Progenitor cell of endocrine pancreas (in vitro differentiated cells): ENCODE measurements at regions not wholly inside any gene's neighbourhood (a gene's known extent, or its start where the extent isn't known, plus 50 kb on each side); places are given as distances from the start of the nearest gene placed in this dataset.
A peak's percentile ranks its signal among the peaks of the same experiment; 100 is the strongest.

ENCODE experiments used
- DNase-seq: peaks from one replicate; pipeline ENCODE4 v3.0.0; 2021; ENCODE audit warnings: low spot score; ENCODE audit not compliant: unreplicated experiment
- H3K27ac Mint-ChIP-seq: 2 replicates; pipeline ENCODE4 v1.8.0; 2021; ENCODE audit warnings: mild to moderate bottlenecking, moderate library complexity, mixed read lengths
- H3K27me3 Mint-ChIP-seq: 2 replicates; pipeline ENCODE4 v1.8.0; 2021; ENCODE audit warnings: mixed read lengths
- H3K36me3 Mint-ChIP-seq: 2 replicates; pipeline ENCODE4 v1.8.0; 2022; ENCODE audit warnings: mixed read lengths; ENCODE audit not compliant: insufficient read depth
- H3K4me1 Mint-ChIP-seq: 2 replicates; pipeline ENCODE4 v1.8.0; 2021; ENCODE audit warnings: low read depth, mixed read lengths
- H3K4me3 Mint-ChIP-seq: 2 replicates; pipeline ENCODE4 v1.8.0; 2021; ENCODE audit warnings: low read depth, mild to moderate bottlenecking, moderate library complexity, mixed read lengths
- H3K9me3 Mint-ChIP-seq: 2 replicates; pipeline ENCODE4 v1.8.0; 2021; ENCODE audit warnings: low read depth, mixed read lengths
- CTCF ChIP-seq: fragments of 200-600 bp; sonication (generic); IDR thresholded peaks from one replicate; pipeline ENCODE4 v1.5.0; 2021; ENCODE audit warnings: antibody characterized with exemption, mild to moderate bottlenecking; ENCODE audit not compliant: unreplicated experiment

GRCh38 chr2:31748041-31748440, 167.3 kb upstream of the SRD5A2 start:
- Mint-ChIP-seq H3K4me1 (no peaks in the 10 kb centered on the region), H3K9me3 (peaks cover 16% of the 10 kb centered on the region), H3K4me3 (no peak overlapping the region), H3K27me3 (no peaks in the 10 kb centered on the region), H3K36me3 (no peaks in the 10 kb centered on the region), H3K27ac (no peak overlapping the region)
- TF ChIP-seq CTCF, result no peak
- DNase-seq, result no peak

GRCh38 chr2:31739161-31739560, 158.4 kb upstream of the SRD5A2 start:
- peaks cover 2% of the 10 kb centered on the region for H3K27me3 Mint-ChIP-seq
- DNase-seq, result no peak
- no peaks in the 10 kb centered on the region for H3K4me1 Mint-ChIP-seq
- H3K9me3 Mint-ChIP-seq, result no peaks in the 10 kb centered on the region
- no peak for TF ChIP-seq CTCF
- no peak overlapping the region for H3K4me3 Mint-ChIP-seq
- H3K27ac Mint-ChIP-seq, result no peak overlapping the region
- no peaks in the 10 kb centered on the region for H3K36me3 Mint-ChIP-seq

GRCh38 chr2:31736695-31737454, 156.1 kb upstream of the SRD5A2 start:
- no peak for DNase-seq
- no peak for TF ChIP-seq CTCF
- H3K4me1 Mint-ChIP-seq, result no peaks in the 10 kb centered on the region
- H3K4me3 Mint-ChIP-seq, result no peak overlapping the region
- peaks cover 2% of the 10 kb centered on the region for H3K27me3 Mint-ChIP-seq
- H3K36me3 Mint-ChIP-seq, result no peaks in the 10 kb centered on the region
- no peak overlapping the region for H3K27ac Mint-ChIP-seq
- H3K9me3 Mint-ChIP-seq, result peaks cover 5% of the 10 kb centered on the region

- H3K9me3 Mint-ChIP-seq, result peaks cover 5% of the 10 kb centered on the region
- H3K36me3 Mint-ChIP-seq, result no peaks in the 10 kb centered on the region
- H3K27ac Mint-ChIP-seq, result no peak overlapping the region
- H3K4me3 Mint-ChIP-seq, result no peak overlapping the region
- no peak for TF ChIP-seq CTCF
- no peaks in the 10 kb centered on the region for H3K4me1 Mint-ChIP-seq
- peaks cover 2% of the 10 kb centered on the region for H3K27me3 Mint-ChIP-seq
- no peak for DNase-seq
Measured at GRCh38 chr2:31735716-31736115, 155.0 kb upstream of the SRD5A2 start.

GRCh38 chr2:31729442-31730092, 148.8 kb upstream of the SRD5A2 start:
- peak; percentile 49 for TF ChIP-seq CTCF
- Mint-ChIP-seq H3K9me3 (peaks cover 8% of the 10 kb centered on the region), H3K4me3 (no peak overlapping the region), H3K27me3 (no peaks in the 10 kb centered on the region), H3K4me1 (no peaks in the 10 kb centered on the region), H3K36me3 (no peaks in the 10 kb centered on the region), H3K27ac (no peak overlapping the region)
- no peak for DNase-seq
